Hepatocyte (in vitro differentiated cells): ENCODE measurements at regions not wholly inside any gene's neighbourhood (a gene's known extent, or its start where the extent isn't known, plus 50 kb on each side); places are given as distances from the start of the nearest gene placed in this dataset.

ENCODE experiments used
- CTCF ChIP-seq: fragments of 200-600 bp; sonication (generic); IDR thresholded peaks from 2 replicates; pipeline ENCODE4 v1.5.1; 2016; ENCODE audit warnings: antibody characterized with exemption, mild to moderate bottlenecking; ENCODE audit not compliant: poor library complexity
- EZH2 ChIP-seq: fragments of 200-600 bp; sonication (generic); IDR thresholded peaks from 2 replicates; pipeline ENCODE4 v1.6.1; 2016; ENCODE audit warnings: antibody characterized with exemption, mild to moderate bottlenecking, borderline replicate concordance
- EZH2phosphoT487 ChIP-seq: fragments of 200-600 bp; sonication (generic); IDR thresholded peaks from one replicate; pipeline ENCODE4 v1.6.1; 2018; ENCODE audit warnings: antibody characterized with exemption, mild to moderate bottlenecking, low read depth, moderate library complexity; ENCODE audit not compliant: unreplicated experiment, severe bottlenecking

GRCh38 chr2:186995092-186995491, 146.1 kb upstream of the ZSWIM2 start:
- no peak for TF ChIP-seq CTCF
- no peak for TF ChIP-seq EZH2
- no peak for TF ChIP-seq EZH2phosphoT487
